ENCODE measurements at regions not wholly inside any gene's neighbourhood (a gene's known extent, or its start where the extent isn't known, plus 50 kb on each side); places are given as distances from the start of the nearest gene placed in this dataset.

DNA sequence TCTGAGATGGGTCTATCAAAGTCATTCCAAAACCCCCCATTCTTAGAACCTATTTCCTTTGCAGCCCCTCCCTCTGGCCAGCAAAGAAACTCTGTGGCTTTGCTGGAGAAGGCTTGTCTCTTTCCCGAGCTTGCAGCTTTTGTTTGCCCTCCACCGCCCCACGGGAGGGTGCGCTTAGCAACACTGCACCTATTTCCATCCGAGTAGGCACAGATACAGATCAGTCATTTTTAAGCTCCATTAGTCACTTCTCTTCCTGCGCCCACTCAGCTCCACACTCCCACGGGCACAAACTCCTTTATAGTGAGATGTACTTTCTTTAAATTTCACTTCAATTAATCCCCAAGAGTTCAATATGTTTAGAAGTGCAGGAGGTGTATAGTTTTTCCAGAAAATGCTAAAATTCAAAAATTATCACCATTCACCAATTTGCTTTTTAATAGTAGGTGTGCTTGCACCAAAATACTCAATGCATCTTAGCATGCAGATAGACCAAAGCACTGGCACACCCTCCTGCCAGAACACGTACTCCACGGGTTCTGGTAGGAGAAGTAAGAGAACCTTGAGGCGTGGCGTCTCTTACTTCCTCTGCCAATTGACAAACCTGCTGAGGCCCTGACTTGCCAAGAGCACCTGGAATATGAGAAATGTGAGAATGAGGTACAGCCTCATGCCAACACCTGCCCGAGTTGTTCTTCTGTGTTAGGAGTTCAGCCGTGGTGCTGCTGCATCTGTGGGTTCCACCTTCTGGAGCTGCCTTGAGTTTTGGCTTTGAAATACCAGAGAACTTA, 183.7 kb downstream of the TEX29 start:
- in situ Hi-C loops (cut with MboI; ENCODE audit: low sequenced_read_pairs, unreplicated experiment), result no loop called here
- no peak for DNase-seq (ENCODE audit: low spot score)
- no peak for TF ChIP-seq CTCF (IDR thresholded peaks at IDR 0.05; ENCODE audit: borderline replicate concordance, control extremely low read depth, extremely low read depth, insufficient read depth, missing control alignments)

DNA sequence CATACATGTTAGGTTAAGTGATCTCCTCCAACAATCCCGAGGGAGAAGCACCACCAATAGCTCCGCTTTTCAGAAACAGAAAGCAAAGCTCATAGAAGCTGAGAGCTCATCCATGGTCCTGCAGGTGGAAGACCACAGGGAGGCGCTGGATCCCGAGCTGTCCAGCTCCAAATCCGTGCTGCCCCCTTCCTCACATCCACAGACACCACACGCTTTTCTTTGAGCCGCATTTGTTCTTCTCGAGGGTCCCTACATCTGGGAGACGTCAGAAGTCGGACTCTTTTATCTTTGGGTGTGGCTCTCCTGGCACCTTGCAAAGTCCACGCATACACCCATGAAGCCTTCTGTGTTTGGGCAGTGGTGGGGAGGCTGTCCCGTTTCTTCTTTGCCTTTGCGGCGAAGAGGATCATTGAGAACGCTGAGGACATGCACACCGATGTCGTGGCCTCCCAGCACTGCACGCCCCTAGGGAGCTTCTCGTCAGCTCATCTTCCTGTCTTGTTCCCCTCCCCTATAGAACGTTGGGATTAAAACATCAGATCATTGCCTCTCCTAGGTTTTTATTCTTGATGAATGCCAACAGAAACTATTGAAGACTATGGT, 184.8 kb downstream of the TEX29 start:
- DNase-seq (ENCODE audit: low spot score), result no peak
- no peak for TF ChIP-seq CTCF (IDR thresholded peaks at IDR 0.05; ENCODE audit: borderline replicate concordance, control extremely low read depth, extremely low read depth, insufficient read depth, missing control alignments)
- in situ Hi-C loops (cut with MboI; ENCODE audit: low sequenced_read_pairs, unreplicated experiment), result no loop called here

DNA sequence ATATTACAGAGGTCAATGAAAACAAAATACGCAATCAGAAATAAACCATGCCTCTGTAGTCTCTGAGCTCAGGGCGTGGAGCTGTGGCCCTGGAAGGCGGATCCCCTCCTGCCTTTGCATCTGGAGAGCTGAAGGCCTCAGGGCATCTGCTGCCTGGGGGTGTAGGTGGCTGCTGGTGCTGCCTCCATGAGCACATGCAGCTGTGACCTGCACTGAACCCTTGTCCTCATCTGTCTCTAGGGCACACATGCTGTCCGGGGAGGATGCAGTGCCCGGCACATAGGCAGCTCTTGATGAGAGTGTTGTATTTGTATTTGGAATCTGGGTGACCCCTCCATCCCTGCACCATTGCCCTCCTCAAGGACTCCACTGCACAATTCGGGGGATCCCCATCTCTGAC, 185.7 kb downstream of the TEX29 start:
- in situ Hi-C loops (cut with MboI; ENCODE audit: low sequenced_read_pairs, unreplicated experiment), result no loop called here
- TF ChIP-seq CTCF (IDR thresholded peaks at IDR 0.05; ENCODE audit: borderline replicate concordance, control extremely low read depth, extremely low read depth, insufficient read depth, missing control alignments), result no peak
- no peak for DNase-seq (ENCODE audit: low spot score)

GRCh38 chr13:111506621-111507020, 186.2 kb downstream of the TEX29 start:
- in situ Hi-C loops (cut with MboI; ENCODE audit: low sequenced_read_pairs, unreplicated experiment), result no loop called here
- no peak for TF ChIP-seq CTCF (IDR thresholded peaks at IDR 0.05; ENCODE audit: borderline replicate concordance, control extremely low read depth, extremely low read depth, insufficient read depth, missing control alignments)
- no peak for DNase-seq (ENCODE audit: low spot score)

- no peak for TF ChIP-seq CTCF (IDR thresholded peaks at IDR 0.05; ENCODE audit: borderline replicate concordance, control extremely low read depth, extremely low read depth, insufficient read depth, missing control alignments)
- in situ Hi-C loops (cut with MboI; ENCODE audit: low sequenced_read_pairs, unreplicated experiment), result no loop called here
- no peak for DNase-seq (ENCODE audit: low spot score)
These were observed 187.9 kb downstream of the TEX29 start for GRCh38 chr13:111508164-111508870.

- in situ Hi-C loops (cut with MboI; ENCODE audit: low sequenced_read_pairs, unreplicated experiment), result no loop called here
- TF ChIP-seq CTCF (IDR thresholded peaks at IDR 0.05; ENCODE audit: borderline replicate concordance, control extremely low read depth, extremely low read depth, insufficient read depth, missing control alignments), result no peak
These were observed 188.6 kb downstream of the TEX29 start for GRCh38 chr13:111508902-111509509.

More at GRCh38 chr13:111508902-111509509, 188.6 kb downstream of the TEX29 start:
- DNase-seq (ENCODE audit: low spot score), result no peak

All from GM13976 (cell line).